NCI-H2227 (cell line): ENCODE measurements at regions not wholly inside any gene's neighbourhood (a gene's known extent, or its start where the extent isn't known, plus 50 kb on each side); places are given as distances from the start of the nearest gene placed in this dataset.
A peak's percentile ranks its signal among the peaks of the same experiment; 100 is the strongest.
"Not testable (repeated sequence)": the region's sequence is repeated elsewhere in the genome, so short reads cannot be mapped to it uniquely, and the experiment has no call there.

Experiments used
- DNase-seq: peaks from one replicate; lab custom pipeline; 2025; ENCODE audit not compliant: unreplicated experiment; lab: John Stamatoyannopoulos, UW

- no peak for DNase-seq
These were observed 259.6 kb upstream of the PDZRN3 start for GRCh38 chr3:73884361-73884760.

DNA sequence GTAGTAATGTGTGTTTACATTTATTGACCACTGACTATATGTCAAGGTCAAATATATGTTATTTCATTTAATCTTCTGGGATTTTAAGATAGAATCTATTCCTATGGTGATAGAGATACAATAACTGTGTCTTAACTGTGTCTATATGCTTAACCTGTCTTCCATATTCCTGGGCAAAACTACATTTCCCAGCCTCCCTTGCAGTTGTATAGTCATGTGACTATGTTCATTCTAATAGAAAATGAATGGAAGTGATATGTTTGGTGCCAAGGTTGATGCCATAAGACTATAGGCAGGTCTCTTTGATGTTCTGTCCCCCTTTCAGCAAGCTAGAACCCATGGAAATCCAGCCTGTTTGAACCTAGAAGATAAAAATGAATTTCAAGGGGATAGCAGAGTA lies 258.8 kb upstream of the PDZRN3 start:
- DNase-seq = no peak

DNA sequence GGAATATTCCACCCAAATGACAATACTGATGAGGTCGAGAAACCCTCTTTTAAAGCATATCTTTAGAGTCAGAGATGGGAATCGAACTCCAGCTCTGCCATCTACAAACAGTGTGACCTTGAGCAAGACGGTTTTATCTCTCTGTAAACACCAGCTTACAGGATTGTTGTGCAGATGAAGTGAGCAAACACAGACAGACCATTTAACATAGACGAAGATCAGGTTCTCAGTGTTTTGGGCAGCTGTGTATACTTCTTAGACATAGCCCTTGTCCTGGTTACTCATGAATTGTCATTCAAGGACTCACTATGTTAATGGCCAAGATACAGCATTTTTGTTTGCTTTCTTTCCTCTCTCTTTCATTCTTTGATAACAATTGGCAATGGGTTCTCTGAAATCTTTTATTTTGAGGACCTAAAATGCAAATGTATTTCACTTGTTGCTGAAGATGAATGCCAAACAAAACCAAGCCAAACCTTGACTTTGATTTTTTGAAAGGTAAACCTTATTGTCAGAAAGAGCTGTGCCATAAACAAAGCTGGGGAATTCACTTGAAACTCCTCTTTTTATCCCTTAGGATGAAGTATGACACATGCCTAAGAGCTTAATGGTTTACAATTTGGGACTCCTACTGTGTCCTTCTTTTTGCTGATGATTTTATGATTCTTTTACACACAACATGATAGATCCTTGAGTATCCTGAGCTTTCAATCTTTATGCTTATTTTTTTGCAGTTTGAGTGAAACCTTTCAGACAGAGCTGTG lies 250.0 kb upstream of the PDZRN3 start:
- DNase-seq = no peak

GRCh38 chr3:73874161-73874560 lies 249.4 kb upstream of the PDZRN3 start:
- DNase-seq = no peak

- peak; percentile 47 for DNase-seq
These were observed 244.1 kb upstream of the PDZRN3 start for GRCh38 chr3:73868688-73869315.

- no peak for DNase-seq
These were observed 242.8 kb upstream of the PDZRN3 start for GRCh38 chr3:73867524-73867923.

DNA sequence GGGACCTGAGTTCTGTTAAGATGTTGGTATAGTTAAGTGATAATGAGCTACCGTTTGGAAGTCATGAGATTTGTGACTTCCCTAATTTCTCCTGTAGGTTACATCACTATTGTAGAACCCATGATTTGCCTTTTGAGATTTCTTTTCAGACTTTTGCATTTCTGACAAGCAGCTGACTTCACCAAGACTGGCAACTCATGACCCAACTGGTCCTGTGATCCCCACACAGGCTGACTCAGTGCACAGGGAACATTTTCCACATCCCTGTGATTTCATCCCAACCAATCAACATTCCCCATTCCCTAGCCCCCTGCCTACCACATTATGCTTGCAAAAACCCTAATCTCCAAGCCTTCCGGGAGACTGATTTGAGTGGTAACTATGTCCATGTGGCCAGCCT lies 242.1 kb upstream of the PDZRN3 start:
- DNase-seq = no peak

- no peak for DNase-seq
These were observed 238.9 kb upstream of the PDZRN3 start for GRCh38 chr3:73863546-73864079.

GRCh38 chr3:73855813-73856212 lies 231.1 kb upstream of the PDZRN3 start:
- DNase-seq = no peak

DNA sequence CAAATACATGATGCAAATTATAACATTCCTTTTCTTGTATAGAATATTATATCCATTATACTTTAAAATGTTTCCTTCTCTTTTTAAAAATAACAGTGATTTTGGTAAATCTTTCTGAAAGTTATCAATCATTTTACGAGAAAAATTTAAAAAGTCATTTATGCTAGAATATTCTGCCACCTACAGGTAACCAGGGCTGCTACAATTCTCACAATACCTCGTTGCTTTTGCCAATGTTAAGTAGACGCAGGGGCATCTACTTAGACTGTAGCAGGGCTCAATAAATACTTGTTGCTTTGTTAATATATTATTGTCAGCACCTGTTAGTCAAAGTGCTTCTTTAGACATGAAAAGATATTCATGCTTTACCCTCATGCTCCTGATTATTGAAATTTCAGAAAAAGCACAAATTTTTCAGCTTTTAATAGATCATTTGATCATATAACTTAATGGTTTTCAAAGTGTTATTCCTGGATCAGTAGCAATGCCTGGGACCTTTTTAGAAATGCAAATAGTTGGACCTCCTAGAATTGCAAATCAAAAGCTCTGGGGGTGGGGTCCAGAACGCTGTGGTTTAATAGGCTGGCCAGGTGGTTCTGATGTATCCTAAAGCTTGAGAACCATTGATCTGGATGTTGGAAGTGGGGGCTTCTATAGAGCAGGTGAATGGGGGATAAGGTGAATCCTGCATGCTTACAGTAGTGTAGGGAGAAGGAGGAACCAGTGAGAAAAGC lies 223.6 kb upstream of the PDZRN3 start:
- peak; percentile 15 for DNase-seq

- no peak for DNase-seq
These were observed 222.2 kb upstream of the PDZRN3 start for GRCh38 chr3:73846951-73847350.

GRCh38 chr3:73839032-73839431 lies 214.3 kb upstream of the PDZRN3 start:
- DNase-seq = no peak

DNA sequence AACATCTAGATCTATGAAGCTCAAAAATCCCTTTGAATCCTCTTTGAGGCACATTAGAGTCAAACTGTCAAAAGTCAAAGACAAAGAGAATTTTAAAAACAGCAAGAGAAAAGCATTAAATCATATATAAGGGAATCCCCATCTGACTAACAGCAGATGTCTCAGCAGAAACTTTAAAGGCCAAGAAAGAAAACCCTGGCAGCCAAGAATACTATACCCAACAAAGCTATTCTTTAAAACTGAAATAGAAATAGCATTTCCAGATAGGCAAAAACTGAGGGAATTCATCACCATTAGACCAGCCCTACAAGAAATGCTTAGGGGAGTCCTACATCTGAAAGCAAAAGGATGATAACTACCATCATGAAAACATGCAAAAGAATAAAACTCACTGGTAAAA lies 211.2 kb upstream of the PDZRN3 start:
- no peak for DNase-seq

GRCh38 chr3:73832426-73832825 lies 207.7 kb upstream of the PDZRN3 start:
- DNase-seq = no peak

- no peak for DNase-seq
These were observed 203.6 kb upstream of the PDZRN3 start for GRCh38 chr3:73828348-73828747.

GRCh38 chr3:73827725-73828211 lies 203.0 kb upstream of the PDZRN3 start:
- no peak for DNase-seq

- DNase-seq = no peak
These were observed 202.5 kb upstream of the PDZRN3 start for GRCh38 chr3:73827204-73827603.

GRCh38 chr3:73820896-73821295 lies 196.2 kb upstream of the PDZRN3 start:
- not testable (repeated sequence) for DNase-seq

GRCh38 chr3:73820431-73820830 lies 195.7 kb upstream of the PDZRN3 start:
- DNase-seq = no peak

GRCh38 chr3:73815966-73816365 lies 191.2 kb upstream of the PDZRN3 start:
- DNase-seq = no peak

GRCh38 chr3:73813692-73814292 lies 189.1 kb upstream of the PDZRN3 start:
- DNase-seq = peak; percentile 61
